HG03097 (cell line): ENCODE measurements at regions not wholly inside any gene's neighbourhood (a gene's known extent, or its start where the extent isn't known, plus 50 kb on each side); places are given as distances from the start of the nearest gene placed in this dataset.
"Not testable (repeated sequence)": the region's sequence is repeated elsewhere in the genome, so short reads cannot be mapped to it uniquely, and the experiment has no call there.

Experiments
- ATAC-seq: cut with Tn5 transposase; IDR thresholded peaks from one replicate; pipeline ENCODE4 v1.9.1; 2021; ENCODE audit not compliant: unreplicated experiment, low FRiP score

GRCh38 chr19:14285726-14286125 lies 79.8 kb upstream of the ADGRL1 start:
- ATAC-seq: not testable (repeated sequence)

GRCh38 chr19:14283813-14284520 lies 78.0 kb upstream of the ADGRL1 start:
- ATAC-seq: peak; percentile 92

GRCh38 chr19:14279270-14279669 lies 73.3 kb upstream of the ADGRL1 start:
- not testable (repeated sequence) for ATAC-seq

- ATAC-seq: no peak
Measured at GRCh38 chr19:14277608-14278007, 71.6 kb upstream of the ADGRL1 start.

GRCh38 chr19:14275823-14276222 lies 69.9 kb upstream of the ADGRL1 start:
- not testable (repeated sequence) for ATAC-seq

GRCh38 chr19:14272623-14273022 lies 66.7 kb upstream of the ADGRL1 start:
- no peak for ATAC-seq

- no peak for ATAC-seq
Measured at GRCh38 chr19:14271840-14272239, 65.9 kb upstream of the ADGRL1 start.

GRCh38 chr19:14270557-14270956 lies 64.6 kb upstream of the ADGRL1 start:
- ATAC-seq: not testable (repeated sequence)

- ATAC-seq: no peak
Measured at GRCh38 chr19:14267224-14267741, 61.3 kb upstream of the ADGRL1 start.

- not testable (repeated sequence) for ATAC-seq
Measured at GRCh38 chr19:14266208-14266607, 60.2 kb upstream of the ADGRL1 start.

- ATAC-seq: no peak
Measured at GRCh38 chr19:14265290-14266036, 59.5 kb upstream of the ADGRL1 start.

GRCh38 chr19:14255902-14256649 lies 50.1 kb upstream of the ADGRL1 start:
- not testable (repeated sequence) for ATAC-seq
